HG03039 (cell line): ENCODE measurements at regions not wholly inside any gene's neighbourhood (a gene's known extent, or its start where the extent isn't known, plus 50 kb on each side); places are given as distances from the start of the nearest gene placed in this dataset.

Experiments
- ATAC-seq: cut with Tn5 transposase; IDR thresholded peaks from one replicate; pipeline ENCODE4 v1.9.1; 2021; ENCODE audit warnings: mild to moderate bottlenecking, moderate library complexity; ENCODE audit not compliant: unreplicated experiment

- ATAC-seq, result no peak
Measured at GRCh38 chr4:32102896-32103295, 1382.7 kb downstream of the PCDH7 start.

- ATAC-seq, result no peak
Measured at GRCh38 chr4:32106767-32107166, 1386.6 kb downstream of the PCDH7 start.

- ATAC-seq, result no peak
Measured at GRCh38 chr4:32112891-32113290, 1392.7 kb downstream of the PCDH7 start.

GRCh38 chr4:32117693-32118092 is 1397.5 kb downstream of the PCDH7 start:
- ATAC-seq, result no peak

- ATAC-seq, result no peak
Measured at GRCh38 chr4:32119907-32120306, 1399.7 kb downstream of the PCDH7 start.

GRCh38 chr4:32128549-32128948 is 1408.4 kb downstream of the PCDH7 start:
- no peak for ATAC-seq

- ATAC-seq, result no peak
Measured at GRCh38 chr4:32129967-32130366, 1409.8 kb downstream of the PCDH7 start.

GRCh38 chr4:32133141-32133540 is 1413.0 kb downstream of the PCDH7 start:
- no peak for ATAC-seq

GRCh38 chr4:32133734-32134133 is 1413.6 kb downstream of the PCDH7 start:
- ATAC-seq, result no peak

GRCh38 chr4:32135642-32136041 is 1415.5 kb downstream of the PCDH7 start:
- no peak for ATAC-seq

- no peak for ATAC-seq
Measured at GRCh38 chr4:32136081-32136787, 1416.1 kb downstream of the PCDH7 start.

GRCh38 chr4:32140636-32141035 is 1420.5 kb downstream of the PCDH7 start:
- ATAC-seq, result no peak

GRCh38 chr4:32142075-32142474 is 1421.9 kb downstream of the PCDH7 start:
- ATAC-seq, result no peak

GRCh38 chr4:32145987-32146386 is 1425.8 kb downstream of the PCDH7 start:
- ATAC-seq, result no peak

GRCh38 chr4:32147446-32148085 is 1427.4 kb downstream of the PCDH7 start:
- no peak for ATAC-seq

GRCh38 chr4:32148111-32148666 is 1428.0 kb downstream of the PCDH7 start:
- ATAC-seq, result no peak

GRCh38 chr4:32158961-32159360 is 1438.8 kb downstream of the PCDH7 start:
- ATAC-seq, result no peak

GRCh38 chr4:32161392-32161791 is 1441.2 kb downstream of the PCDH7 start:
- no peak for ATAC-seq

GRCh38 chr4:32163125-32163524 is 1443.0 kb downstream of the PCDH7 start:
- no peak for ATAC-seq

- ATAC-seq, result no peak
Measured at GRCh38 chr4:32169841-32170240, 1449.7 kb downstream of the PCDH7 start.

GRCh38 chr4:32172086-32172485 is 1451.9 kb downstream of the PCDH7 start:
- ATAC-seq, result no peak

- ATAC-seq, result no peak
Measured at GRCh38 chr4:32172761-32173160, 1452.6 kb downstream of the PCDH7 start.
